T-helper 22 cell (primary cell): ENCODE measurements at regions not wholly inside any gene's neighbourhood (a gene's known extent, or its start where the extent isn't known, plus 50 kb on each side); places are given as distances from the start of the nearest gene placed in this dataset.

Source experiments
- DNase-seq: peaks from one replicate; pipeline ENCODE4 v3.0.0-alpha.2; 2020; ENCODE audit warnings: low read depth

DNA sequence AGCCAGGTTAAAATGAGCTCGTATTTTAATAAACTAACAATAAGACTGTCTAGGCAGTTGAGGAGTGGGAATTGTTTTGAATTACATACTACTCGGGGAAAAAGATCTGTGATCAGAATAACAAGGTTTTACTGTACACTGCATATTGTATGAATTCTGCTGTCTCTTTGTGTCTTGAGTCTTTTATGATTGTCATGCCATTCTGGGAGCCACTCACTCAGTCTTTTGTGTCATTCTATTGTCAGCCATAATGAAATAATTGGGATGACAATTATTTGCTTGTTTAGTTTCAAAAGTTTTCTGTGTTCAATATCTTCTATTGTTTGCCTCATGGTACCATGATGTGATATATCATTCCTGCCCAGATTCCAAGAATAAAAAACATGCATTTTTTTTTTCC lies 339.6 kb upstream of the TBL1XR1 start:
- DNase-seq = no peak

DNA sequence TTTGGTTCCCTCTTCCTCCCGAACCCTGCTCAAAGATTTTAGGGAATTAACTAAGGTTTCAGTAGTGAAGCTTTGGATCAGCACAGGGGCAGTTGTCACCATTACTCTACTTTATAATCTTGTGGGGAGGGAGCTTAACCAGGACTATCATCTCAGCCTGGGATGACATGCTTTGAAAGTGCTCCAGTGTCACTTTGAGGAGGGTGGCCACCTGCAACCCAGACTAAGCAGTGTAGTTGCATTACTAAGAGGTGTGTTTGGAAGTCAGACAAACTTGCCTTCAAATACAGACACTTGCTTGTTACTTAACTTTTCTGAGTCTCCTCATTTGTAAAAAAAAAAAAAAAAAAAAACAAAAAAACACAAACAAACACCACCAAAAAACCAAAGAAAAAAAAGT lies 340.3 kb upstream of the TBL1XR1 start:
- no peak for DNase-seq

DNA sequence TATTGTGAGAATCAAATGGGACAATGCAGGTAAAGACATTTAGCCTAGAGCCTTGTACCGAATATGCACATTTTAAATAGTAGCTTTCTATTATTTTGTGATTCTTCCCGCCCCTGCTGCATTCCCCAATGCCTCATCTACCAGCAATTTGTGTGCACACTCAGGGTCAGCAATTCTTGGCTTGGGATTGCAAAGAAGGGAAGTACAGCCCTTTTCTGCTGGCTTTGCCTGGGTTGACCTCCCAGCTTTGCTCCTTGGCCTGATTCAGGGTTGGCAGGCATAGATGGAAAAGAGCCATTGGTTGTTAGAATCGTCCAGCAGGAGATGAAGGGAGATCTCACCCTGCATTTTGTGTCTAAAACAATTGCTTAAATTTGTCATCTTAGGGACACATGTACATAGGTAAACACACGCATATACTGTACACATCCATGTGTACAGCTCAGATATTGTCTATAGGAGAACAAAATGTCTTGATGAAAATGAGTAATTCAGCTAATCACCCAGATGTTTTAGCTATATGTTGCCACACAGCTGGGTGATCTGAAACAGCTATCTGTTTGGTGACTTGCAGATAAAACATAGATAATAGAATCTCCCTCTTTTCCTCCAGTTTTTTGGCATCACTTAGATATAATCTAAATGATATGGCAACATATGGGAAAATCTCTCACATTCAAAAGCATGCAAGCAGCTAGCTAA lies 340.9 kb upstream of the TBL1XR1 start:
- no peak for DNase-seq

DNA sequence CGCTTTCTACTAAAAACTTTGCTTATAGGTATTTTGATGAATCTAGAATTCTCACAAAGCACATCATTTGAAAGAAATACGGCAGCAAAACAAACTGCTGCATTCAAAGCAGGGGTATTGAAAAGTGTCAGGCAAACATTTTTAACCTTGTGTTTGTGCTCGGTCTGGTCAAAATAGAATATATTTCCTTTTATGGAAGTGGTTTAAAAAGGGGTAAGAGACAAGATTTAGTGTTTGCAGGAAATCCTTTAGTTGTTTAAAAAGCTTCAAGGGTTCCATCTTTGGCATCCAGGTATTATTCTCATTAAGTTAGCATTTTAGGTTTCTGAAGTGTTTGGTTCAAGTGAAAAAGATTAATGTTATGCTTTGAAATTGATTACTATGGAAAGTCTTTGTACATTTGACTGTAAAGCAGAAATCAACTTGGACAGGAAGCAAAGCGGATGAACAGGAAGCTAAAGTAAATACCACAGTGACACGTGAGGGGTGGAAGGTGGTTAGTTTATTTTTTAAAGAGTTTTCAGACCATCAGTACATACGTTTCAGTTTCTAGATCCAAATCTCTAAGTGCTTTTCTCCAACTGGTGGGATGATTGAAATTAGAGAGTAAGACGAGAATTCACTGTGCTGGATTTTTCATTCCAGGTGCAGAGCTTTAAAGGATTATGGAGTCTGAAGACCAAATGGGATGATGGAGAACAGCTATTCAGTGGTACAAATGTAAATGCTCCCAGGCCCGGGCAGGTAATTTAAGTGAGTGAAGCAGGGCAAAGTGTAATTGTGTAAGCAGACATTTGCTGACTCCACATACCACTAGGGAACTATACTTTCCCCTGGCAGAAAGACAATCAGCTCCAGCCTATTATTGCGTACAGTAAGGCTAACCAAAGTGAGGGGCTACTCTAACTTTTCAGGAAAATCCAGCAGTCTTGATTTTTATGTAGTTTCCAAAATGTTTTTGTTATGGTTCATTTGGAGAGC lies 341.8 kb upstream of the TBL1XR1 start:
- DNase-seq = no peak

DNA sequence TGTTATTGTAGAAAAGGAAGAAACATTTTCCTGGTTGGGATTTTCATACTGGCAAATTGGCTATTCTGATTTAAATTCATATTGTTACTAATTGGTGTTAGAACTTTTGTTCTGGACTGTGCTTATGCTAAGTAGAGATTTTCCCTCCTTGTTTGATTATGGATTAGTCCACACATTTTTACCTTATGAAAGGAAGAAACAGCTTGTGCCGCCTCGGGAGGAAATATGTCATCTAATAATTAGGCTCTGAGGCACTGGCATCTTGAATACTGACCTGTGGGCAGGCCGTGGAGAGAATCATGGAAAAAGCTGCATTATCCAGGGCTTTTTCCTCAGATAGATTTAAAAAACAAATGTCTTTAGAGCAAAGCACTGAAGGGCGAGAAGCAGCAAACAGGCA lies 344.3 kb upstream of the TBL1XR1 start:
- no peak for DNase-seq

DNA sequence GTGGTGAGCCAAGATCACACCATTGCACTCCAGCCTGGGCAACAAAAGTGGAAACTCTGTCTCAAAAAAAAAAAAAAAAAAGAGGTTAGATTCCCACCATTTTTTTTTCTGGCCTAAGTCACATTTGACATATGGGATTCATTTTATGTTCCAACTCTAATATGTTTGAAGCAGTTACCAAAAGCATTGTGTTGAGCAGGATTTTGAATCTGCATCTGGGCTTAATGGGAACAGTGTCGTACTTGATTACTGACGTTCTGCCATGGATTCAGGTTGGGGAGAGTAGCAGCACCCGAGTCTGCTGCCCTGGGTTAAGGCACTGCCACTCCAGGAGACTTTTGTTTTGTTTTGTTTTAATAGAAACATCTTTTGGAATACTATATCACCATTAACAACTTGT lies 348.7 kb upstream of the TBL1XR1 start:
- no peak for DNase-seq

DNA sequence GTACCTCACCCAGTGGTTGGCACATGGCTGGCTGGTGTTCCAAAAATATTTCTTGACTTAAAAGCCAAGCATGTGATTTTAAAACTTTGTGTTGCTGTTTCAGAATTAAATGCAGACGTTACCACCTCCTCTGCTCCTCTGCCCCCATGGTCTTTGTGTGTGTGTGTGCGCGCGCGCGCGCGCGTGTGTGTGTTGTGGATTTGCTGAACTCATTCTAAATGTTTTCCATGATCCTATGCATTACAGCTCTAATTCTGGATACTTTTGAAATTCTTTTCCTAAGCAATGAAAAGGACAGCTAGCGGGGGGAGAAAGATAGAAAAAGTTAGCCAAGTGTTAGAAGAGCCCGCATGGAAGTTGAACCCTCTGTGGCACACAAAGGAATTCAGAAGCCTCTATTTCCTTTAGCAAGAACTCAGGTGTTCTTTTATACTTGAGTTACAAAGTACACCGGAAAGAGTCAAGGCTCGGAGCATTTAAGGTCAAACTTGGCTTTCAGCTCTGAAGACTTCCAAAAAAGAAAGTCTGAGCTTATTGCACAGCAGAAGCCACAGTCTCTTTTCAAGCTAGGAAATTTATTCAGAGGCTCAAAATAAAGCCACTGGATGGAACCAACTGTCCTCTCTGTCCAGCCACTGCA lies 350.5 kb upstream of the TBL1XR1 start:
- no peak for DNase-seq

DNA sequence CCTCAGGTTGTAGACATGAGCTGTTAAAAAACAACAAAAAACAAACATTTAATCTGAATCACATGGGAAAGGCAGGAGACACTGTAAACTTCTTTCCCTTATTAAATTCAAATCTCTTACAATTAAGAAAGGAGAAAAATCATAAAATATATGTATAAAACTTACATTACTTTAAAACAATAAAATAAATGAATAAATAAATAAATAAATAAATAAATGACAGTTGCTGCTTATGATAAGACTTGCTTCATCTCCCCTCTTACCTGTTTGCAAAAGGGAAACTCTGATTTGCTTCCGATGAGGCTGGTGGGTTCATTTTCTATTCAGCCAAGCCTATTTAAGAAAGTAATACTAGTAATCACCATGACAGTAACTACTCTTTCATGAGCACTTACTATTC lies 353.4 kb upstream of the TBL1XR1 start:
- no peak for DNase-seq

DNA sequence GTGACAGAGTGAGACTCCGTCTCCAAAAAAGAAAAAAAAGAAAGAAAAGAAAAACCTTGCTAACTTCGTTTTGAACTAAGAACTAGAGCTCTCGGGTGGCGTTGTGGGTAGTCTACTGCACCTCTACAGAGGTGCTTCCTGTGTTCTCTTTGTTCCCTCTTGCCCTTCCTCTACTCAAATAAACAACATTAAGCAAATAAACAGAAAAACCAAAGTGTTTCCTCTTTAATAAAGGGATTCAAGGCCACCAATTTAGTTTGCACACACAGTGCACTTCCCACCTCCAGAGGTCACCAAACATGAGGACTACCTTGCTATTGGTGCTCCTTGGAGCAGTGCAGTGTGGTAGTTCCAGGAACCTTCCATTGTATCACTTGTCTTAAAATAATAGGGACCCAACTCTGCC lies 354.2 kb upstream of the TBL1XR1 start:
- no peak for DNase-seq

DNA sequence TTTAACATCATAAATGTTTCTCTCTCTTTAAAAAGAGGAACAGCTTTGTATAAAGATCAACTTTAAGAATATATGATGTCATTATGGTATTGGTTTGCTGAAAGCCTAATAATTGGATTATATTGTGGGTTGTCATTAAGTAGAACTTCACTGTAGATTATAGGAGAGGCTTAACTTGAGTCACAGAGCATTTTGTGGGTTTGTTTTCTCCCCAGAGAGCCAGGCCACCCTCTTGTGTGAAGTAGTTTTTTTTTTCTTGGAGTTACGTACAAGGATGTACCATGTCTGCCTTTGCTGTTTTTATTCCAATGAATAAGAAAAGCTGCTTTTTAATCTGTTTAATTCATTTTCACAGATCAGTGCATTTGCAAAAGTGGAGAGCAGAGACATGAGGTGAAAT lies 354.8 kb upstream of the TBL1XR1 start:
- no peak for DNase-seq

DNA sequence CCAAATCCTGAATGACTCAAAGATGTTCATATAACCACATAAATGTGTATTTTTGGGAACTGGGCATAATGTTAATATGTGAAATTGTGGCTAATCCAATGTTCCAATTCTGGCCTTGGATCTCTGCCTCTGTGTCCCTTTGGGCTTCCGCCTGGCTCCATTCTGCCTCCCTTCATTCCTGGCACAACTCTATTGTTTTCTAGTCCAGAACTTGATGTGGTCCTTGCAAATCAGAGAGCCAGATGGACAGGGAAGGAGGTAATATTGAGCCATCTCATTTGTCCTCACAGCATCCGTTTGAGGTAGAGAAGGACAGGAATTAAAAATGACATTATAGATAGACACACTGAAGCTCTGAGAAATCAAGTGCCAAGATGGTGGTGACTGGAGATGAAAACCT lies 355.7 kb upstream of the TBL1XR1 start:
- DNase-seq = no peak

DNA sequence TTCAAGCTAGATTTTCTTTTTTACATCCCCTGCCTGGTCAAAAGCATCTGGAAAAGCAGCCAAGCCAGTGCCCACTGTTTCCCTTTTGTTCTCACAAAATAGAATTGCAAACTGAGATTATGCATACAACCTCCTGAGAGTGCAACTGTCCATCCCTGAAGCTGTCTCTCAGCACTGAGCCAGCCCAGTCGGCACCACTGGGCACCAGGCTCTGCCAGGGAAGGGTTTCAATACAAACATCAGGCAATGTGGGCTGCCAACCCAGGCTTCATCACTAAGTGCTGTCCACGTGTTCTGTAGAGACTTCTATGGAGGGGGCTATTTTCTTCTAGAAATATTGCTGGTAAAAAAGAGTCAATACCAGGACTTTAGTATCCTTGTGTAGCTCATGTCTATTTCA lies 356.3 kb upstream of the TBL1XR1 start:
- no peak for DNase-seq

DNA sequence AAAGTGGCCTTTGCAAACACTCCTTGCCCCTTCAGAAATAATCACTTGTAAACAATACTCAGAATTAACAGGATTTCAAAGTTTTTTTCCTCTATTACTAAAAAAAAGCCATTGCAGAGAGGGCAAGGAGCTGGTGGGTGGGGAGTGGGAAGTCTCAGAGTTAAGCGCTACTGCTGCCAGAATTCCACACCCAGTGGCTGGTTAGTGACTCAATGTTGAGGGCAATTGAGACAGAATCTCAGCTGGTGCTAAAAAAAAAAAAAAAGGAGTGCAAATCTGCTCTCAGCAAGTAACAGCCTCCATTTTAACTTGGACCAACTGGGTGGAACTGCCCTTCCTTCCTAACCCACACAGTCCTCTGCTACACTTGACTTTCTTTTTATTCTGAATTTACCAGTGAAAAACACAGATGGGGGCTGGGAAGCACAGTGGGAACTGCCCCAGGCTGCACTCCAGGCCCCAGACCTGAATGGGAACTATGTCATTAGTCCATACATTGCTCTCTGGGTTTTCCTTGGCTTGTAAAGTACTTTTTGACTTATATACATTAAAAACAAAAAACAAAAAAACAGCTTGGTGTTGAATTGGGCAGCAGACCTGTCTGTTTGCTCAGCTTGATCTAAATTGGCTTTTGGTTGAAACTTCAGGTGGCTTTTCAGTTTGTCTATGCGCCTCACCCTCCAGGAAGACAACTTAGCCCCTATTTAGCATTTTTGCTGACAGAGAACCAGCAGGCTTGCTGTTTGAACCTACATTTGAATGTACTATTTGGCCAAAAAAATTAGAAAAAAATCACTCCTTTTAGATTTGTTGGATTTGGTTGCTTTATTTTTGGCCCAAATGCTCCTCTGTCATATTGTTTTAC lies 357.8 kb upstream of the TBL1XR1 start:
- no peak for DNase-seq

DNA sequence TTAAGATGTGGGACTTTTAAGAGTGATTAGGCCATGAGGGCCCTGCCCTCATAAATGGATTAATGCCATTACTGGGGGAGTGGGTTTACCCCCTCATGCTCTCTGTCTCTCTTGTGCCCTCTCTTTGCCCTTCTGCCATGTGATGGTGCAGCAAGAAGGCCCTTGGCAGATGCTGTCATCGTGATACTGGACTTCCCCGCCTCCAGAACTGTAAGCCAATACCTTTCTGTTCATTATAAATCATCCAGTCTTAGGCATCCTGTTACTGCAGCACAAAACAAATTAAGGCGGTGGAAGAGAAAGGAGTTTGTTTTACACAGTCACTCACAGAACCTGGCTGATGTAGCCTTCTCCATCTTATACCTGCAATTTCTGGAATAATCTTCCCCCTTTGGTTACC lies 360.3 kb upstream of the TBL1XR1 start:
- no peak for DNase-seq

DNA sequence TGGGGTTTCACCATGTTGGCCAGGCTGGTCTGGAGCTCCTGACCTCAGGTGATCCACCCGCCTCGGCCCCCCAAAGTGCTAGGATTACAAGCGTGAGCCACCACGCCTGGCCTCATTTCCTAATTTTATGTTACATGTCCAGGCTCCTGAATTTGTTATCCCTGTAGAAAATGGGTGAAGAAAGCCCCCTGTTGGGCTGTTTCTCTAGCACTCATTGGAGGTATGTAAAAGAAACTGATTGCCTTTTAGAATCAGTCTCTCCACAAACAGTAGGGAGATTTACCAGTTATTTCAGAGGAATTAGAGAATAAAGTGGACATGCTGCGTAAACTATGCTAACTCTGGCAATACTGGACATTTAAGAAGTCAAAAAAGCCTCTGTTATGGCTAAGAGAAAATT lies 364.1 kb upstream of the TBL1XR1 start:
- no peak for DNase-seq

DNA sequence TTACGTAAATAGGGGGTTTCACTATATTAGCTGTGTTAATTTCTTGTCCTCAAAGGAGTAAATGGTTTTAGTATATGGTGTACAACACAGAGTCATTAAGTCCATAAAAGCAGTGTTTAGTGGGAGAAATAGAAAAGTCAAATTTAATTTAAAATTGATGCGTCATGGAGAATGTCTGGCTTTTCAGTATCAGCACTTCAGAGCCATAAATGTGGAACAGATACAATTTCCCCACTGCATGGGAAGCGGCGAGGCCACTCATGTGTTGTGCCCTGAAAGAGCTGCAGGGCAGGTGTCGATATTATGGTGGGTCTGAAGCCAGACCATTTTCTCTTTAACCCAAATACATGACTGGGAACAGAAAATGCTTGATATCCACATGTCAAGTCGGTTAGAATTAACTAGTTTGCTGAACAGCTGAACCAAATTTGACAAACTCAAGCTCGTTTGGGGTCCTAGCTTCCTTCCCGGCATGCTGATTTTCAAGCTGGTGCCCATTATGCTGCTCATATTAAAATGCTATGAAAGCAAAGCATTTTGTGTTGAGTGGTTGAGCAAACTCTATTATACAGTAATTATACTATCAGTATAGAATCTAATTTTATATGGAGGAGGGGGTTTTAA lies 364.6 kb upstream of the TBL1XR1 start:
- DNase-seq = no peak

DNA sequence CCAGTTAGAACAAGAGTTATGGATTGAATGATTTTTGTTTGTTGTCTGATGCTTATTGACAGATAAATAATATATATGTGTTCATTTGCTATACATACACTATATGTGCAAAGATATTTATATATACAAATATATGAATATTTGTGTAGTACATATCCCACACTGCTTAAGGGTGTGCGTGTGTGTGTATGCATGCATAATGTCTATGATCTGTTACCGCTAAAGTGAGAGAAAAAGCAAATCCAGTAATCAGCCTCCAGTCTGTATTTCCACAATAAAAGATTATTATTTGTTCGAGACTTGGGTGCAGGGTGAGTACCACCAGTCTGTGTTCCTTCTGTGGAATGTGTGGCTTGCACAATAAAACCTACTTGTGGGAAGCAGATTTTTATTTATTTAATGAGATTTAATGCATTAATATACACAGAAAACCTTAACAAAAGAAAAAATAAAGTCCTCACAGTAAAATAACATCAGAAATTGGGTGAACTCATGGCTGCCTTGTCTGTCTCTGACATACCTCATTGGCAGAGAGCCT lies 366.0 kb upstream of the TBL1XR1 start:
- DNase-seq = no peak

DNA sequence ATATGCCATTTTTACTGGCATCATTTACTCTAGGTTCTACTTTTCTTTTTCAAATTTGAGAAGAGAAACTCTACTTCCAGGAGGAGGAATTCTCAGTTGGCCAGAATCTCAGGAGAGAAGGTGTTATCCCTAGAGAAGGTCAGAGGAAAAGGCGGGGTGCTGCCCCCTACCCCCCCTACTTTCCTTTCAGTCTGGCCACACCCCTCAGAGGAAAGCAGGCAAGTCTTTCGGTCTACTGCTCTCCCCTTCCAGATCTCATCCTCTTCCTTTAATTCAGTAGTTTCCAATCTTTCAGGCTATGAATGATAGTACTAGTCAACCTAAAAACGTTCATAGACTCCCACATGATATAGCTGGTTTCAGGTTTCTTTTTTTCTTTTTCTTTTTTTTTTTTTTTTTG lies 366.5 kb upstream of the TBL1XR1 start:
- no peak for DNase-seq

DNA sequence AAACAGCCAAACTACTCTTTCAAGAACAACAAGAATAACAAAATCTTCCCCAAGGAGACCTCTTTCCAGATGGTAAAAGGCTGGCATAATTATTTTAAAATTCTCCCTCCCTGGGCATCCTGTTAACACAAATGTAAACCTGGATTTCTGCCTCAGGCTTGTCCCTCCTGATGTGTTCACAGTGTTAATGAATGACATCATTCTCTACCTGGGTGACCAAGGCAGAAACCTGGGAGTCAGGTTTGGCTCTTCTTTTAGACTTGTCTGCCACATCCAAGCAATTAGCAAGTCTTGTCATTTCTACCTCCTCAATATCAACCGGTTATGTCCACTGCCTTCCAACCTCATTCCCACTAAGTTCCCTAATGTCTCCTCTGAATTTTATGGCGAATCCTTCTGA lies 368.7 kb upstream of the TBL1XR1 start:
- DNase-seq = no peak

DNA sequence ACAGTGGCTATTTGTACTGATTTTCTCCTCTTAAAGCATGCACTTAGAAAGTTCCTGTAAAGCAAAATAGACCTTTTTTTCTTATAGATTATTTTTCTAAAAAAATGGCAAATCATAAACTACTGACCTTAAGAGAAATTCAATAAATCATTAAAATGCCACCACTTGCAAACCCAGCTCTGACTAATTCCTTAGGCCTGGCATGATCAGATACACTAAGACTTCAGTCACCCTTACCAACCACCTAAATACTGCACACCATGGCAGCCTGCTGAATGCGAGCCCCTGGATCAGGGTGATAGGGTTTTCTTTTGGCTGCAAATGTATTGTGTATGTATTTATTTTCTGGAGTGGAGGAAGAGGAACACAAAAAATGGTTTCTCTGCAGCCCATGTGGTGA lies 370.6 kb upstream of the TBL1XR1 start:
- DNase-seq = no peak

DNA sequence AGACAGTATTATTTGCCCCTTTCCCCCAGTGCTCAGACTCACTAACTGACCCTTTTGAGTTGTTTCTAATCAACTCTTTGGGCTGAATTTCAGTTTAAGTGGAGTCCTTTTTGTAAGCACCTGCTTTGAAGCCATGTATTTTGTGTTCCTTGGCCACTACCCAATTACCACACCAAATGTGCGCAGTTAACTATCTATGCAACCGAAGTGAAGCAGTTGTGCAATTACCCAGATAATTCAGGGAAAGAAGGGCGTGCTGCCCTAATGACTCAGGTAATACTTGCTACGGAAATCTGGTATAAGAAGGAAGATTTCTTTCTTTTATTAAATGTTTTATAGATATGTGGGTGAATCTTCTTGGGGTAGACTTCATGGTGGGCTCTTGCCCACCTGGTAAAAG lies 371.9 kb upstream of the TBL1XR1 start:
- no peak for DNase-seq
